GM21381 (cell line): ENCODE measurements at regions not wholly inside any gene's neighbourhood (a gene's known extent, or its start where the extent isn't known, plus 50 kb on each side); places are given as distances from the start of the nearest gene placed in this dataset.
"Not testable (repeated sequence)": the region's sequence is repeated elsewhere in the genome, so short reads cannot be mapped to it uniquely, and the experiment has no call there.

Source experiments
- ATAC-seq: cut with Tn5 transposase; IDR thresholded peaks from one replicate; pipeline ENCODE4 v1.9.1; 2021; ENCODE audit warnings: mild to moderate bottlenecking, moderate library complexity; ENCODE audit not compliant: unreplicated experiment

DNA sequence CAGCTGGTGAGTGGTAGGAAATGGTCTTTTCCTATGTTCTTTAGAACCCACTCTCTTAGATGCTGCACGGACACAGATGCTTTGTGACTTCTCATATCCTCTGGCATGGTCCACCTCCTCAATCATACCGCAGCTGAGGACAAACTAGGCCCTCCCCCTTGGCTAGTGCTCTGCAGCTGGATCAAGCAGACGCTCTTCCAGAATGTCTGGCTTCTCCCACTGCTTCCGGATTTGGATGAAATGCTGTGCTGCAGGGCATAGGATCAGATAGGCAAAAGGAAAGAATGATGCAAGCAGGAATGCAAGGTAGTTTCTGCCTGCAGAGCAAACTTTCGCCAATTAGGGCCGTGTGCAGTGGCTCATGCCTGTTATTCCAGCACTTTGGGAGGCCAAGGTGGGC is 75.7 kb upstream of the SLC4A7 start:
- ATAC-seq = no peak

DNA sequence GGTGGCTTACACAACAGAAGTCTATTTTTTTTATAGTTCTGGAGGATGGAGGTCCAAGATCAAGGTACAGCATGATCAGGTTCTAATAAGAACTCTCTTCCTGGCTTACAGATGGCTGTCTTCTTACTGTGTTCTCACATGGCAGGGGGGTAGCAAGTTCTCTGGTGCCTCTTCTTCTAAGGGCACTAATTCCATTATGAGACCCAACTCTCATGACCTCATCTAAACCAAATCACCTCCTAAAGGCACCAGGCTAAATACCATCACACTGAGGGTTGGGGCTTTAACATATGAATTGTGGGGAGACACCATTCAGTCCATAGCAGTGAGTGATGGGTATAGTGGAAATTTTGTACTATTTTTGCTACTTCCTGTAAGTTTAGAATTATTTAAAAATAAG is 75.2 kb upstream of the SLC4A7 start:
- no peak for ATAC-seq

DNA sequence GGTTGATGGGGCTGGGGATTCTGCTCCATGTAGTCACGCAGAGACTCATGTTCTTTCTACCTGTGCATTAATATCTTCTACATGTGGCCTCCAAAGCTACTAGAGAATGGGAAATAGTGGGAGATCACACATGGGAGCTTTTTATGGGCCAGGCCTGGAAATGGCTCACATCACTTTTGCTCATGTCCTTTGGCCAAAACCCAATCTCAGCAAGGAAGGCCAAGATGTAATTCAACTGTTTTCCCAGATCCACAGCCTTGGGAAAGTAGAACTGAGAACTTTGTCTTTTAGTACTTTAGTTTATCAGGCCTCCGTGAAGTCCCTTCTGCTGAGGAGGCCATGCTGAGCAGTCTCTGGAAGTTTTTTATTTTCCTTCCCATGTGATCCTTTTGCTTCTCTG is 73.2 kb upstream of the SLC4A7 start:
- no peak for ATAC-seq

DNA sequence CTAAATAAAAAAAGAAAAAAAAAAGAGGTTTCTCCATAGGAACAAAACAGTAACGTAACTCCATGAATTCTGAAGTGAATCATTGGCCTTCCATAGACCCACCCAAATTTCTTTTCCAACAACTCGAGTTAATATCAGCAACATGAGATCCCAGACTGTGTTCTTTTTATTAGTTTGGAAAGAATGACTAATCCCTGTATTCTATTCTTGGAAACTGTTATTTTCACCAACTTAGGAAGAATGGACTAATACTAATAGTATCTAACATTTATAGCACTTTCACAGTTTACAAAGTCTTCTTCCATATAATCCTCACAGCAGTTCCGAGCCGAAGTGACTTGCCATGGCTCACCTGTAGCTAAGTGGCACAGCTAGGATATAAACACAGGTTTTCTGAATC is 72.7 kb upstream of the SLC4A7 start:
- ATAC-seq = no peak

DNA sequence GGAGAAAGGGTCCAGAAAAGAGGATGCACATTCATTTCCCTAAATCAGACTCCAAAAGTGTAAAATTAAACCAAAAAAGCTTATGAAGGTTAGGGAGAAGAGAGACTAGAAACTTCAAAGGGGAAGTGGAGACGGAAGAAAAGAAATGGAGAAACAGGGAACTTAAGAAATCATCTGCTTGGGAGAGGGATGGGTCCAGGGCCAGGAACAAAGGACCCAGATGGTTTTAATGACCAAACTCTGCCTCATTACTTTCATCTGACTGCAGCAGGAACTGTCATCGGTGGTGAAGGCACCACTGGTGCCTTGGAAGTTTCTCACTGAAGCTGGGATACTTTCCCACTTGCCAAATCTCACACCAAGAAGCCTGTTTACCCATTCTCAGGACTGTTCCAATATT is 70.5 kb upstream of the SLC4A7 start:
- no peak for ATAC-seq

DNA sequence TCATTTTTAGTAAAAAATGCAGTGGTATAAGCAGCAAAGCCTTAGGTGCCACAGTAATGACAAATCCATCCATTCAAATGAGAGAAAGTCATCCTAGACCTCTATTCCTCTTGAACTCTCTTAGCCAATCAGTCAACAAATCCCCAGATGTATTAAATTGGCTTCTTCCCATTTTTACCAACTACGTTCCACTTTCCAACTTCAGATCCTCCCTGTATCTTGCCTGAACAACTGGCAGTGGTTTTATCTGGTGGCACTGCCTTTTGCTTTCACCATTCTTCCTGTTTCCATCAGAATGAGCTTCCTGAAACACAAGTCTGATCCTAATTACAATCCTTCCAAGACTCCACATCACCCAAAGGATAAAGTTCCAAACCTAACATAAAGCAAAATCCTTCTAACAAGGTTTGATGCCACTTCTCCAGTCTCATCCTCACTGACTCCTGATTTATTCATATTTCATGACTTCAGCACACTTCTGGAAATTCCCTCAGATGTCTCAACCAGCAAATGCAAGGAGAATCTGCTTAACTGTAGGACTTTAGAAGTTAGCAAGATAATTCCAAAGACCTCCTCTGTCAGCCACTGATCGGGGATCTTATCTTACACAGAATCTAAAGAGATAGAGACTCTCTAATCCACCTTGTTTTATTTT is 69.8 kb upstream of the SLC4A7 start:
- no peak for ATAC-seq

DNA sequence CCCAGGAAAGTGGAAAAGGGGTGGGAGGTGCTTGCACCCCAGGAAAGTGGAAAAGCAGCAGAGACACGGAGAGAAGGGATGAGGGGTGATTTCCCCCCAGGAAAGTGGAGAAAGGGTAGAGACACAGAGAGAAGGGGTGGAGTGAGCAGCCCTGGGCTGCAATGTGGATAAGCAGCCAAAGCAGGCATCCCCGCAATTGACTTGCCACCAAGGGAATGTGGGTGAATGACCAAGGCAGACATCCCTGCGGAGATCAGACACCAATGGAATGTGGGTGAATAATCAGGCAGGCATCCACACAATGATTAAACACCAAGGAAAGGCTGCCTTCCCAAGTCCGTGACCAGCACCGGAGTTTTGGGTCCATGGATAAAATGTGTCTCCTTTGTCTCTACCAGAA is 68.5 kb upstream of the SLC4A7 start:
- not testable (repeated sequence) for ATAC-seq

DNA sequence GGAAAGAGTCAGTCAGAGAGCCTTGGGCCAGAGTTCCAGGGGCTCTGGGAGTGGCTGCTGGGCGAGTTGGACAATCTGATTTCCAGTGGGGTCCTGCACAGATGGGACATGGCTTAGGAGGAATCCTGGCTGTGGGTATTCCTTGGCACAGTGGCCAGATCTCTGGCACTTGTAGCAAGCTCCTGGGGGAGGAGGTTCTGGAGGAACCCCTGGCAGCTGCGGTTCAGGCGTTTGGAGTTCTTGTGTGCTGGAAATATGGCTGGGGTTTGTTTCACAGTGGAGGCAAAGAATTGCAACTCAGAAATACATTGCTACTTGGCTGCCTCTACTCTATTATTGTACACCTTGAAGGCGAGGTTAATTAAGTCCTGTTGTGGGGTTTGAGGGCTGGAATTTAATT is 67.2 kb upstream of the SLC4A7 start:
- ATAC-seq = not testable (repeated sequence)

DNA sequence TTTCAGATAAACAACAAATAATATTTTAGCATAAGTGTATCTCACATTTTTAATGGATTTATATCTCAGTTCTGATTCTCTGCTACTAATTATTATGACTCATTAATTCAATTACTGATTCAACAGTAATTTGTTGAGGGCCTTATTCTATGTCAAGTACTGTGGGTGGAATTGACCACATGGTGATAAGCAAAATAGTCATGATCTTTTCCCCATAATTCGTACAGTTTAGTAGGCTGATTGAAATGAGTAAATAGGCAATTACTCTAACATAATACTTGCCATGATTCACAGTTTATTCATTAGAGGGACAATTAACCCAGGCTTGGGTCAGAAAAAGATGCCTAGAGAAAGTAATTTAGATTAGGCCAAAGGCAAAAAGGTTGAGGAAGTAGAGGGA is 60.9 kb upstream of the SLC4A7 start:
- no peak for ATAC-seq

DNA sequence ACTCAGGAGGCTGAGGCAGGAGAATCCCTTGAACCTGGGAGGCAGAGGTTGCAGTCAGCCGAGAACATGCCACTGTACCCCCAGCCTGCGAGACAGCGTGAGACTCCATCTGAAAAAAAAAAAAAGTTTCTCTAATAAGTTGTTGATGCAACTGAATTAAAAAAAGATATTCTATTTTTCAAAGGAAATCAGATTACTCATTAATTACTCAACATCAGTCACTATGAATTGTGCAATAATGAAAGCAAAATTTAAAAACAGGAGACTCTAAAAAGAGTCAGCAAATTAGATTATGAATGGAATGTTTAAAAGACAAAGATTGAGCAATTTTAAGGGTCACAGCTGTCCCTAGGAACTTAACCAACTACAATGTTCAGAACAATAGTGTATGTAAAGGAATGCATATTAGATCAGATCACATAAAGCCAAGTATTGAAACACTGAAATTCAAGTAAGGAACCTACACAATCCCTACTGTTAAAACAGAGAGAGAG is 60.2 kb upstream of the SLC4A7 start:
- ATAC-seq = no peak

DNA sequence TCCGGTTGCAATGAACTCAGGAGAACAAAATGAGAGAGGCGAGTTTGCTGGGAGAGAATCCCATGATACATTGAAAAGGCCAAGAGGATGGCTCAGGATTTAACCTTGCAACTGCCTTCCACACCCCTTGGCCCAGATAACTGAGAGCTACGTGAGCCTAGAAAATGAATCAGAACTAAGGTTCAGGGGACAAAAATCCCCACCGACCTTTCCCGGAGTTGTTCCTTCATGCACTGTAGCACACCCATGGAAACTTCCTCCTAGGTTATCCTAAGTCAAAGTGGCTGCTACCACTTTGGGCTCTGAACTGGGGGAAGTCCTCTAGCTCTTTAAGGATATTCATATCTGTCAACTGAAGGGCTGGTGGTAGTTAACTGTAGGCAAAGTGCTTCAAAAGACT is 58.3 kb upstream of the SLC4A7 start:
- no peak for ATAC-seq

DNA sequence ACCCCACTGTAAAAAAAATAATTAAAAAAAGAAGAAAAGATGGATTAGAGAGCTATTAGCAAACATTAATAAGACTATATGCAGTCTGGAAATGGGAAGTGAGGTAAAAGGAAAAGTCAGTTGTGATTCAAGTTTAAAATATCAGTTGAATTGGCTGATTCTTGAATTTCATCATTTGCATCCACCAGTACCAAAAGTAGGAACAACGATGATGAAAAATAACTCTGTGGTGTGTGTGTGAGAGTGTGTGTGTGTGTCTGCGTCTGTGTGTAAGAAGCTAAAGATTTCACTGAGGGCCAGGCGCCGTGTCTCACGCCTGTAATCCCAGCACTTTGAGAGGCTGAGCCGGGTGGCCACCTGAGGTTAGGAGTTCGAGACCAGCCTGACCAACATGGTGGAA is 56.0 kb upstream of the SLC4A7 start:
- no peak for ATAC-seq

DNA sequence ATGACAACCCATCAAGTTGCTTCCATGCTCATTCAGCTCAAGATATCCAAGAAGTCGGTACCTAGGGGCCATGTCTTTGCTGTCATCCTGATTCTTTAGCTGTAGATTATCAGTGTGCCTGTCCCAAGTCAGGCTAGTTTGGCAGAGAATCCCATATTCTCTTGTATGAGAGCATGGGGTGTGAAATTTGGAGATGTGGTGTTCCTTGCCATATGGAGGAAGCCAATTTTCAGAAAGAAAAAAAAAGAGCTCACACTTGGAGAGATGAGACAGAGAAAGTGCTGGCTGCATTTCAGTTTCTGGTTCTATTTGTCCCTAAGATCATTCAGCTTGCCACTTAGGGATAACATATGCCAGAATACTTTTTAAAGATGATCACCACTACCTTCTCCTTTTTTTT is 52.3 kb upstream of the SLC4A7 start:
- ATAC-seq = no peak

DNA sequence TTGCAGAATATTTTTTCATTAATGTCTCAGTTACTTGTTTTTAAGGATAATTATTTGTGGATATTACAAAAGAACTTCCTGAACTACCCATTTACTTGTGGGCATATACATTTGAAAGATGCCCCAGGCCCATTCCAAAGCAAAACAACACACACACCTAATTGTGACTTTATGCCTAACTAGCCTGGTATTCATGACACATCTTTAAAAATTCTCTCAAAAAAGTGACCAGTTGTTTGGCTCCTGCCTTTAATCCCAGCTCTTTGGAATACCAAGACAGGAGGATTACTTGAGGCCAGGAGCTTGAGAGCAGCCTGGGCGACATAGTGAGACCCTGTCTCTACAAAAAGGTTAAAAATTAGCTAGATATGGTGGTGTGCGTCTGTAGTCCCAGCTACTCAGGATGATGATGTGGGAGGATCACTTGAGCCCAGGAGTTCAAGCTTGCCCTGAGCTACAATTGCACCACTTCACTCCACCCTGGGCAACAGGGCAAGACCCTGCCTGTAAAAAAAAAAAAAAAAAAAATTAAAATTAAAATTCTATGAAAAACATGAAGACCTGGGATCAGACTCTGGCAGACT is 51.7 kb upstream of the SLC4A7 start:
- no peak for ATAC-seq

DNA sequence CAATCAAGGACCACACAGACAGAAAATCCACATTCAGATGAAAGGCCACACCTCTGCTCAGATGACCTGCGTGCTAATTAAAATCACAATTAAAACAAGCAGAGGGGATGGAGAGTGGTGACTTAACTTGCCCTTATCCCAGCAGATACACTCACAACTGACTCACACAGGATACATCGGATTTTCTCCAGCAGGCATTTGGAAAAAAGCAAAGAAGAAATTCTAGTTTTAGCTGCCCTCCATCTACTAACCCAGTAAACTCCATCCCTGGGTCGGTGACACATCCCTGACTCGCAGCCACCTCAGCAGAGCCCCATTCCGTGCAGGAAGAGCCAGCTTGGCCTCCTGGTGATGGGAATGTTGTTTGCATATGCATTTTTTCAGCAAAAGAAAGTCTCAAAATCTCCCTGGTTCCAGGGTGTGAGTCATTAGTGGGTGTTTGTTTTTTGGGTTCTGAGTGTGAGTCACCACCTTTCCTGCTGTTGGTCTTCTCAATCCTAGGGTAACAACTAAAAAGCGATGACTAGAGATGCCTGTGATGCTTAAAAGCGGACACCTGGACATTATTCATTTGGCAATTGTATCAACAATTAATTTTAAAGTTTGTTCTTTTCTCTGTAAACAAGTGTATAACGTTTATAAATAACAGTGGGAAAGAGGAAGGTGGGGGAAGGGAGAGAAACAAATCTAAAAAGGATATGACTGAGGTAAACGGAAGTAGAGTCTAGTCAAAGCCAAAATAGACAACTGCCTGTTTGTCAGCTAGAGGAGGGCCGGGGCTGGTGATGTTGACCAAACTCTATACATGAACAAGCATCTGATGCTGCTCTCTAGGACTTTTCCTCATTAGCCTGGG is 49.8 kb upstream of the SLC4A7 start:
- ATAC-seq = peak; percentile 69
